Left cardiac atrium (tissue), 4 donors: ENCODE measurements at regions not wholly inside any gene's neighbourhood (a gene's known extent, or its start where the extent isn't known, plus 50 kb on each side); places are given as distances from the start of the nearest gene placed in this dataset.

Source experiments
- ATAC-seq, 2 donors: fragments of 200-7000 bp; cut with Tn5 transposase; one replicate each; pipeline ENCODE4 v1.9.1; 2020; ENCODE audit warnings: mild to moderate bottlenecking in 2 of 2, moderate library complexity in 2 of 2
- DNase-seq: peaks from one replicate; pipeline ENCODE4 v3.0.0-alpha.2; 2020
- intact Hi-C, 2 donors: fragments of 100-400 bp; cut with DNase I; formaldehyde crosslinking; loops; one replicate each; pipeline versions ENCODE4 v1.14.1 to v1.15.1; 2022 to 2023
- donor health status: DM: no; HTN: yes; CAD: no.
- donor health status: DM: no; HTN: yes; CAD: no; lungs with severe emphysema.
- donor health status: DM: yes; HTN: yes; CAD: no.
- donor health status: Dilated cardiomyopathy.

DNA sequence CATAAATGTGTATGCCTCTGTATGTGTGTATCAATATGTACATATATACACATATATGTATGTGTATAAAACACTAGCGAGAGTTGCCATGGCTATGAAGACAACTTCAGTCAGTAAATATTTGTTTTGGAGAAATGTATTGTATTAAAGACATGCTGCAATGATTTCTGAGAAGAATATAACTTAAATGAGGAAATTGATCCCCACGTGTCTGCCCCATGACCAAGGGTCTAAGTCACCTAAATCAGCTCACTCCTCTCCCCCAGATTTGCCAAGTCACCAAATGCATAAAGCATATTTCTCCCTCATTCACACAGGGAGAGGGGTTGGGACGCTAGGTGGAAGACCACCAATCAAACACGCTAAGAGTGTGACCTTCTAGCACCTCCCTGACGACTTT, 58.3 kb upstream of the LYST start:
- intact Hi-C loops = no loop called here
- no peak for DNase-seq
- ATAC-seq = no peak

DNA sequence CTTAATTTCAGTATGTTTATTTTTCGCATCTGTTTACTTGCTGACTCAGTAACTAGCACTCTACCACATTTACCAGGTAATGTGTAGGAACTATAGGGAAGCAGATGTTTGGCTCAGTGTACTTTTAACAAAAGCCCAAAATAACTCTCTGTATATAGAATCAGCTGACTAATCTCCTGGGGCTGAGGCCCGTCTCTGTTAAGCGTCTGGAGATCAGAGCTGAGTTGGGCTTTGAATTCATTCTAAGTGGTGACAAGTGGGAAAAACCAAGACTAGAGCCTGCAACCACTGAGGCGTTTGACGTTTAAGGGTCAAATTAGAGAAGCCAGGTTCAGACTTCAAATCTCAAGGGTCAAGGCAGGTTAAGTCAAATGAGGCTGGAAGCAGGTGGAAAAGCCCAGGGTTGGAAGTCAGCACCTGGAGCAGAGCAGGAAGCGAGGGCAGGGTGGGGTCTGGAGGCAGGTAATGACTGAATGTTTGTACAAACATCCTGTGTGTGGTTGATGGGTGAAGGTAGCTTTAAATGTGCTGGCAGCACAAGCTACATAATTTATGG, 56.8 kb upstream of the LYST start:
- ATAC-seq (no peak), DNase-seq (no peak)
- intact Hi-C loops = no loop called here

DNA sequence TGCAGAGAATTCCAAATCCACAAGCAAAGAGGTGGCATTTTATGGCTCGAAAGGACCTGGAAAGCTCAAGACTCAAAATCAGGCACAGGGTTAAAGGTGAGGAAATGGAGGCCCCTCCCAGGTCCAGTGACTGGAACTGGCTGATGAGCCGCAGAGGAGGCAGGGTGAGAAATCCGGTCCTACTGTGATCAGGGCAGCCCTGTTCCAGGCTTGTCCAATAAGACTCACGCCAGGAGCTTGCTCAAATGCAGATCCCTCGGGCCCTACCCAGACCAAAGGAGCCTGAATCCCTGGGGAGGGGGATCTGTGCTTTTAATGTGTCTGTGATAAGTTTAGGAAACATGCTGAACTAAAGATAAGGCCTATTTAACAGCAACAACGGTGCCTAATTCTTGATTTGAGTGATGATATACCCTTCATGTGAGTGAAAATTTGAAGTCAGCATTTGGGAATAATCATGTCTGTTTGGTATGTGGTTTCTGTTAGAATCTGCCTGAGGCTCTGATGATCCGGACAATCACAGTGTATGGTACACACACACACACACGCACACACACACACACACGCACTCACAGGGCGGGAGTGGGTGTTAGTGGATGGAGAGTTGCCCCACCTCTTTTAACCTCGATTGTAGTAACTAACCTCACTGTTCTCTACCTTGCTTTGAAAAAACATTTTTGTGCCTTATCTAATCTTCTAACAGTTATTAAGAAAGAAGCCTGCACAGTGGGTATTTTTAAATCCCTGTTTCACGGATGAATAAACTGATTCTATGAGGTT, 54.1 kb upstream of the LYST start:
- DNase-seq (no peak), ATAC-seq (no peak)
- intact Hi-C loops = no loop called here

DNA sequence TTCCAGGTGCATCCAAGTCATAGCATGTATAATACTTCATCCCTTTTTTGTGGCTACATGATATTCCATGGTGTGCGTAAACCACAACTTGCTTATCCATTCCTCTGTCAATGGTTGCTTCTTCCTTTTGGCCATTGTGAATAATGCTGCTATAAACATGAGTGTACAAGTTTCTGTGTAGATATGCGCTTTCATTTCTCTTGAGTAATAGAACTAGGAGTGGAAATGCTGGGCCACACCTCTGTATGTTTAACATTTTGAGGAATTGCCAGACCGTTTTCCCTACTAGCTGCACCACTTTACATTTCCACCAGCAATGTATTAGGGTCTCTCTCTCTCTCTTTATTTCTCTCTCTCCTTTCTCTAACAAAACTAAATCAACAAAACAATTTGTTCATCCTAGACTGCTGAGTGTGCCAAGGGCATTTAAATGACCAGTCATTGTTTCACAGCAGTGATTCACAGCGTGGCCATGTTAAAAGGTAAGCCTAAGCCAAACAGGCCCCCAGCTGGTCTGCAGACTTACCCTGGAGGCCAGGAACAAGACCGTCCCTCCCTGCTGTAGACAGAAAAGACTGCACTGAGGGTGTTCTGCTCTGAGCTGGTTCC, 53.2 kb upstream of the LYST start:
- ATAC-seq (peak in 1 of 2 donors; percentile 11), DNase-seq (no peak)
- intact Hi-C loops = no loop called here

DNA sequence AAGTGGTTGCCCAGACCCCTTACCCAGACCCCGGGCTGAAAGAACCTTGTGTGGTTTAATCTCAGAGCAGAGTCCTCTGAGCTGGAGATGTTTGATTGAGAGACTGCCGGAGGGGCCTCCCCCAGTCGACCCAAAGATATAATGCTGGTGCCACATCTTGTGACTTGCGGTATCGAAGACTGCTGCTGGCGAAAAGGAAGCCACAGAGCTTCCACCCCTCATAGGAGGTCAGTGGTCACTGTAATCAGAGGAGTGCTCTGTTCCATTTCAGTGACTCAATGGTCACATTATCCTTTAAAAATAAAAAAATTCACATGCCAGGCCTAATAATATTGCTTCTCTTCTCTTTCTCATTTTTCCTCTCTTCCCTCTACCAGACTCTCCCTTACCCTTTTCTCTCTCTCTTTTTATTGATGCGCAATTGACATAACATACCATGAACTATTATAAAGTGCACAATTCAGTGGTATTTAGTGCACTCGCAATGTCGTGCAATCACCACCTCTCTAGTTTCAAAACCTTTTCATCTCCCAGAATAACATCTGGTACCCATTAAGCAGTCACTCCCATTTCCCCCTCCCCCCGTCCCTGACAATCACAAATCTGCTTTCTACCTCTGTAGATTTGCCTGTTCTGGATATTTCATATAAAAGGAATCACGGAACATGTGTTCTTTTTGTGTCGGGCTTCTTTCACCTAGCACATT, 52.6 kb upstream of the LYST start:
- no peak for ATAC-seq
- intact Hi-C loops = no loop called here
- DNase-seq = no peak

DNA sequence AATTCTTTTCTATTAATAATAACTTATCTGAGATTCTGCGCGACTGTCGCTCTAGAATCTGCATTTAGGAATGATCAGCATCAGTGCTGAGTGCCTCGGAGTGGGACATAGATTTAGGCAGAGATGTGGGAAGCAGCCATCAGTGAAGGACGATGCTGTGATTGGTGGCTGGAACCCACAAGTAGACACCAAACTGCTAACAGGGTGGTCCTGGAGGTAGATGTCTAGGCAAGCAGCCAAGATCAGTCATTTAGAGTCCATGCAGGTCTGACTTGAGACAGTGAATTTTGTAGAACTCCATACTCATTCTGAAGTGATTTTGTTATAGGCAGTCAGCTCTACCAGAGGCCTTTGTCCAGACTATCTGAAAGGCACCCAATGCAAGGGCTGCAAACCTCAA, 51.8 kb upstream of the LYST start:
- intact Hi-C loops = no loop called here
- no peak for DNase-seq
- ATAC-seq = no peak

DNA sequence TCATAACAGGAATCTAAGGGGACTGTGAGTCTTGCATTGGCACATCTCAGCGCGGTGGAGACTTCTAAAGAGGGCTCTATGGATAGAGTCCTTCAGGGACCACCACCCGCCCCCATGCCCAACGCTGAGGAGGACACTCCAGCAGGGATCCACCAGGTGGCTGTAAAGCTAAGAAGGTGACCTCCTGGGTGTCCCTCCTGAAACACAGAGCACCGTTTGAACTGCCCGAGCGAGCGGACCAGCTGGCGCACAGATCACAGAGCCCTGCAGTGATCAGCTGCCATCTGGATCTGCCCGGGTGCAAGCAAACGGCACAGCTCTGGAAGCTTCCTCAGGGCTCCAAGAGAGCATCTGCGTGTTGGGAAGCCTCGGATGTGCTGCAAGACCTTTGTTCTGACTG, 51.3 kb upstream of the LYST start:
- ATAC-seq (no peak), DNase-seq (no peak)
- intact Hi-C loops = no loop called here

DNA sequence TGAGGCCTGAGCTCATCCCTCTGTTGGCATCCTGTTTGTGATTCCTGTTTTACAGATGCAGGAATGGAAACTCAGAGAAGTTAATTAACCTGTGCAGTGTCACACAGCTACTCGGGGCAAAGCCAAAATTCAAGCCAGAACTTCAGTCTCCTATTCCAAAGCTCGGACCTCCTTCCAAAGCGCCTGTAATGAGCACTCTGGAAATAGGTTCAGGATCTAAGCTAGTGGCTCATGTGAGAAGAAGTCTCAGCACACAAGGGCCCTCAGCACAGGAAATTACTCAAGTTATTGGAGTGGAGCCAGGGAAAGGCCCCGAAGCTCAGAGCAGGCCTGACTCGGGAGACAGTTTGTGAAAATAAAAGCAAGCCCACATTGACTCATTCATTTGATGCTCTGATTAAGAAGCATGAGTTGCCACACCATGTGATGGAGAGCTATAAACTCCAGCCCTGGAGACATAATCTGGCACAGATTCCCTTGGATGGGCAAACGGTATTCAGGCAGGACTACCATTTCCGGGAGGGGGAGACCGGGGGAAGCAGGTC, 50.6 kb upstream of the LYST start:
- intact Hi-C loops = no loop called here

More for the DNA sequence above, 50.6 kb upstream of the LYST start:
- peak; percentile 63 for DNase-seq
- peak; percentile 93 to 94 for ATAC-seq
